Gastroesophageal sphincter (tissue), 4 donors: ENCODE measurements at regions not wholly inside any gene's neighbourhood (a gene's known extent, or its start where the extent isn't known, plus 50 kb on each side); places are given as distances from the start of the nearest gene placed in this dataset.

ENCODE experiments used
- ATAC-seq: fragments of 150-250 bp; one replicate; pipeline ENCODE4 v1.9.1; 2016; ENCODE audit warnings: mild to moderate bottlenecking, moderate library complexity
- H3K27ac ChIP-seq, 4 donors: fragments of 200-600 bp; sonication (generic) in 3 of 4; 1 replicate in 3 of 4; 2 replicates in 1 of 4; pipeline ENCODE4 v1.5.1; 2016 to 2019
- H3K27me3 ChIP-seq: fragments of 200-600 bp; sonication (generic); one replicate; pipeline ENCODE4 v1.5.1; 2019
- H3K36me3 ChIP-seq, 2 donors: fragments of 200-600 bp; sonication (generic); one replicate each; pipeline ENCODE4 v1.5.1; 2019; ENCODE audit warnings: control low read depth in 1 of 2
- H3K4me1 ChIP-seq, 3 donors: fragments of 200-600 bp; sonication (generic); 1 replicate in 2 of 3; 2 replicates in 1 of 3; pipeline ENCODE4 v1.5.1; 2016 to 2019; ENCODE audit warnings: control low read depth in 2 of 3
- H3K4me3 ChIP-seq, 2 donors: fragments of 200-600 bp; sonication (generic); one replicate each; pipeline ENCODE4 v1.5.1; 2019; ENCODE audit warnings: mild to moderate bottlenecking in 1 of 2, moderate library complexity in 1 of 2
- H3K9me3 ChIP-seq, 3 donors: fragments of 200-600 bp; sonication (generic); one replicate each; pipeline ENCODE4 v1.5.1; 2017 to 2019; ENCODE audit warnings: control low read depth in 2 of 3
- CTCF ChIP-seq, 4 experiments: fragments of 200-600 bp in 2 of 4; fragments of 450-650 bp in 2 of 4; sonication (generic) in 1 of 4; IDR thresholded peaks; one replicate each; pipeline ENCODE4 v1.5.1; 2017 to 2019; ENCODE audit warnings: antibody characterized with exemption in 4 of 4, mild to moderate bottlenecking in 2 of 4, moderate library complexity in 2 of 4
- EP300 ChIP-seq: sonication (generic); formaldehyde crosslinking; IDR thresholded peaks from one replicate; pipeline ENCODE4 v1.6.1; 2017; ENCODE audit warnings: antibody characterized with exemption, mild to moderate bottlenecking
- POLR2A ChIP-seq, 2 donors: fragments of 450-650 bp; IDR thresholded peaks; one replicate each; pipeline ENCODE4 v1.6.1; 2017; ENCODE audit warnings: antibody characterized with exemption in 2 of 2, mild to moderate bottlenecking in 2 of 2, moderate library complexity in 1 of 2
- POLR2AphosphoS5 ChIP-seq: sonication (generic); formaldehyde crosslinking; IDR thresholded peaks from one replicate; pipeline ENCODE4 v1.6.1; 2017; ENCODE audit warnings: antibody characterized with exemption
- WGBS, 2 donors: methylation state at CpG; one replicate each; pipeline ENCODE4 v1.1.5; 2018; ENCODE audit warnings: low coverage in 1 of 2; 5-methylcytosine and 5-hydroxymethylcytosine counted together

GRCh38 chr9:73566627-73567026, 415.0 kb downstream of the ANXA1 start:
- 50 to 85% methylated on average over 1 of the region's 1 CpG for WGBS, 2 donors
- TF ChIP-seq CTCF (IDR thresholded peaks at IDR 0.05), result no peak
- no peak for TF ChIP-seq POLR2AphosphoS5
- TF ChIP-seq POLR2A (IDR thresholded peaks at IDR 0.05), result no peak
- TF ChIP-seq EP300, result no peak
- Histone ChIP-seq H3K4me1 (no peaks in the 10 kb centered on the region), H3K36me3 (no peaks in the 10 kb centered on the region), H3K9me3 (no peaks in the 10 kb centered on the region), H3K27ac (no peak overlapping the region), H3K27me3 (no peaks in the 10 kb centered on the region), H3K4me3 (no peak overlapping the region)
- ATAC-seq, result no peak

GRCh38 chr9:73573235-73573634, 421.6 kb downstream of the ANXA1 start:
- Histone ChIP-seq H3K4me3 (no peak overlapping the region), H3K27me3 (peaks cover 4% of the 10 kb centered on the region), H3K27ac (no peak overlapping the region), H3K4me1 (no peaks in the 10 kb centered on the region), H3K36me3 (no peaks in the 10 kb centered on the region), H3K9me3 (no peaks in the 10 kb centered on the region)
- ATAC-seq, result no peak
- WGBS, 2 donors, result 46 to 48% methylated on average over 3 to 4 of the region's 4 CpGs
- TF ChIP-seq EP300 (no peak), POLR2A (IDR thresholded peaks at IDR 0.05) (no peak), CTCF (IDR thresholded peaks at IDR 0.05) (no peak), POLR2AphosphoS5 (no peak)

GRCh38 chr9:73575101-73576060, 423.7 kb downstream of the ANXA1 start:
- Histone ChIP-seq H3K4me1 (no peaks in the 10 kb centered on the region), H3K27me3 (peaks cover 4% of the 10 kb centered on the region), H3K36me3 (no peaks in the 10 kb centered on the region), H3K9me3 (no peaks in the 10 kb centered on the region), H3K4me3 (no peak overlapping the region), H3K27ac (no peak overlapping the region)
- TF ChIP-seq POLR2A (IDR thresholded peaks at IDR 0.05) (no peak), POLR2AphosphoS5 (no peak), EP300 (no peak), CTCF (IDR thresholded peaks at IDR 0.05) (no peak)
- no peak for ATAC-seq
- WGBS, 2 donors, result 30 to 39% methylated on average over 1 to 4 of the region's 4 CpGs

GRCh38 chr9:73577848-73578247, 426.2 kb downstream of the ANXA1 start:
- Histone ChIP-seq H3K9me3 (no peaks in the 10 kb centered on the region), H3K27ac (no peak overlapping the region), H3K36me3 (no peaks in the 10 kb centered on the region), H3K4me1 (no peaks in the 10 kb centered on the region), H3K27me3 (peaks cover 4% of the 10 kb centered on the region), H3K4me3 (no peak overlapping the region)
- 25 to 39% methylated on average over 3 of the region's 3 CpGs for WGBS, 2 donors
- no peak for ATAC-seq
- TF ChIP-seq EP300 (no peak), POLR2AphosphoS5 (no peak), POLR2A (IDR thresholded peaks at IDR 0.05) (no peak), CTCF (IDR thresholded peaks at IDR 0.05) (no peak)

- Histone ChIP-seq H3K36me3 (no peaks in the 10 kb centered on the region), H3K9me3 (no peaks in the 10 kb centered on the region), H3K4me1 (no peaks in the 10 kb centered on the region), H3K27me3 (peaks cover 4% of the 10 kb centered on the region), H3K27ac (no peak overlapping the region), H3K4me3 (no peak overlapping the region)
- WGBS, 2 donors, result 55 to 62% methylated on average over 2 of the region's 2 CpGs
- TF ChIP-seq POLR2AphosphoS5, result no peak
- TF ChIP-seq EP300, result no peak
- TF ChIP-seq CTCF (IDR thresholded peaks at IDR 0.05), result no peak
- no peak for TF ChIP-seq POLR2A (IDR thresholded peaks at IDR 0.05)
- ATAC-seq, result no peak
Measured at GRCh38 chr9:73579823-73580222, 428.2 kb downstream of the ANXA1 start.
